HCT116 (cell line): ENCODE measurements at regions not wholly inside any gene's neighbourhood (a gene's known extent, or its start where the extent isn't known, plus 50 kb on each side); places are given as distances from the start of the nearest gene placed in this dataset.

Source experiments
- ATAC-seq: fragments of 200-7000 bp; cut with Tn5 transposase; 2 replicates; pipeline ENCODE4 v1.9.1; 2020; ENCODE audit warnings: mild to moderate bottlenecking, moderate library complexity
- BruUV-seq: library from RNA; stranded (reverse); fragments of 400-500 nt; replicated peaks from 2 replicates; lab custom pipeline; 2021; lab: Mats Ljungman, UMichigan
- CTCF ChIA-PET: fragments of 300-600 bp; sonication (Branson Sonifier 250); formaldehyde crosslinking; loops from one replicate; lab custom pipeline; 2021; ENCODE audit warnings: antibody characterized with exemption; lab: Charles Lee
- POLR2A ChIA-PET: fragments of 300-600, 350-600 bp; sonication (Branson Sonifier 250); formaldehyde crosslinking; loops from one replicate; lab custom pipeline; 2021; ENCODE audit warnings: antibody characterized with exemption; lab: Charles Lee
- RAD21 ChIA-PET, 2 experiments: fragments of 300-600 bp; sonication (Branson Sonifier 250); formaldehyde crosslinking; loops; one replicate each; lab custom pipeline; 2023; ENCODE audit warnings: low total read pairs in 2 of 2; ENCODE audit not compliant: uncharacterized antibody in 2 of 2, unreplicated experiment in 2 of 2, low non-redundant PET in 1 of 2; lab: Charles Lee
- DNase-seq: peaks from one replicate; pipeline ENCODE4 v3.0.0-alpha.2; 2010; ENCODE audit warnings: low read depth, low spot score
- H2AFZ ChIP-seq: fragments of 200-600 bp; shearing (Covaris generic), sonication (generic); 2 replicates; pipeline ENCODE4 v1.6.1; 2017; ENCODE audit warnings: low read depth, mixed run types, mixed read lengths, antibody characterized with exemption, low read length; ENCODE audit not compliant: poor library complexity, severe bottlenecking
- H3K27ac ChIP-seq: 2 replicates; pipeline ENCODE4 v1.5.1; 2012; ENCODE audit warnings: low read depth, low read length
- H3K27me3 ChIP-seq: fragments of 200-600 bp; sonication (generic); 2 replicates; pipeline ENCODE4 v1.6.1; 2016; ENCODE audit warnings: mixed run types, low read length, mixed read lengths; ENCODE audit not compliant: insufficient read depth
- H3K36me3 ChIP-seq, 2 experiments: fragments of 200-500 bp in 1 of 2; fragments of 200-600 bp in 1 of 2; sonication (Bioruptor generic) in 1 of 2; sonication (generic) in 1 of 2; 2 replicates each; pipeline versions ENCODE4 v1.5.1 to v1.6.1; 2014 to 2016; ENCODE audit warnings: low read length in 2 of 2, inconsistent platforms in 1 of 2, mixed read lengths in 1 of 2, mixed run types in 1 of 2; ENCODE audit not compliant: insufficient read depth in 2 of 2, control insufficient read depth in 1 of 2
- H3K4me1 ChIP-seq, 2 experiments: fragments of 200-600 bp in 1 of 2; sonication (generic) in 1 of 2; 2 replicates each; pipeline versions ENCODE4 v1.5.1 to v1.6.1; 2012 to 2017; ENCODE audit warnings: low read length in 2 of 2, inconsistent platforms in 1 of 2, mild to moderate bottlenecking in 1 of 2, mixed read lengths in 1 of 2, mixed run types in 1 of 2, moderate library complexity in 1 of 2; ENCODE audit not compliant: insufficient read depth in 2 of 2, control insufficient read depth in 1 of 2
- H3K4me2 ChIP-seq: fragments of 200-600 bp; sonication (generic); 2 replicates; pipeline ENCODE4 v1.6.1; 2017; ENCODE audit warnings: mixed run types, low read length, mixed read lengths
- H3K4me3 ChIP-seq, 2 experiments: fragments of 200-600 bp in 1 of 2; sonication (generic) in 1 of 2; replicated peaks in 1 of 2; 2 replicates each; pipeline ENCODE4 v1.5.1; 2011 to 2016; ENCODE audit warnings: low read length in 2 of 2, control low read depth in 1 of 2, low read depth in 1 of 2, mild to moderate bottlenecking in 1 of 2, mixed read lengths in 1 of 2, mixed run types in 1 of 2
- H3K79me2 ChIP-seq: fragments of 200-600 bp; sonication (generic); 2 replicates; pipeline ENCODE4 v1.6.1; 2017; ENCODE audit warnings: mild to moderate bottlenecking, mixed run types, low read length, moderate library complexity, mixed read lengths; ENCODE audit not compliant: insufficient read depth
- H3K9ac ChIP-seq: fragments of 200-600 bp; sonication (generic); 2 replicates; pipeline ENCODE4 v1.6.1; 2016; ENCODE audit warnings: low read length, mixed read lengths
- H3K9me2 ChIP-seq: fragments of 200-600 bp; sonication (generic), shearing (Covaris generic); 2 replicates; pipeline ENCODE4 v1.6.1; 2017; ENCODE audit warnings: mixed run types, mild to moderate bottlenecking, moderate library complexity; ENCODE audit not compliant: insufficient read depth
- H3K9me3 ChIP-seq, 2 experiments: fragments of 200-500 bp in 1 of 2; fragments of 200-600 bp in 1 of 2; sonication (Bioruptor generic) in 1 of 2; sonication (generic) in 1 of 2; 2 replicates each; pipeline ENCODE4 v1.6.1; 2014 to 2017; ENCODE audit warnings: low read length in 2 of 2, mixed read lengths in 2 of 2, inconsistent platforms in 1 of 2, low read depth in 1 of 2, mild to moderate bottlenecking in 1 of 2, mixed run types in 1 of 2, moderate library complexity in 1 of 2; ENCODE audit not compliant: control insufficient read depth in 1 of 2, insufficient read depth in 1 of 2
- H4K20me1 ChIP-seq: fragments of 200-600 bp; sonication (generic), shearing (Covaris generic); 2 replicates; pipeline ENCODE4 v1.6.1; 2017; ENCODE audit warnings: mixed run types, mild to moderate bottlenecking, moderate library complexity; ENCODE audit not compliant: insufficient read depth
- CTCF ChIP-seq, 3 experiments: fragments of 200-600 bp in 1 of 3; sonication (generic) in 1 of 3; IDR thresholded peaks in 2 of 3; conservative IDR thresholded peaks in 1 of 3; 2 replicates each; pipeline ENCODE4 v1.5.1; 2012 to 2017; ENCODE audit warnings: low read depth in 2 of 3, low read length in 2 of 3, antibody characterized with exemption in 1 of 3, borderline replicate concordance in 1 of 3, control low read depth in 1 of 3, mild to moderate bottlenecking in 1 of 3, mixed read lengths in 1 of 3, mixed run types in 1 of 3, moderate library complexity in 1 of 3; ENCODE audit not compliant: insufficient read depth in 1 of 3
- EZH2phosphoT487 ChIP-seq: fragments of 200-600 bp; IDR thresholded peaks from 2 replicates; pipeline ENCODE4 v1.6.1; 2018; ENCODE audit warnings: antibody characterized with exemption, borderline replicate concordance
- POLR2A ChIP-seq: IDR thresholded peaks from 2 replicates; pipeline ENCODE4 v1.7.0; 2011; ENCODE audit warnings: borderline replicate concordance; ENCODE audit not compliant: insufficient read depth, insufficient read length; ENCODE audit errors: extremely low read depth
- POLR2AphosphoS5 ChIP-seq: IDR thresholded peaks from 2 replicates; pipeline ENCODE4 v1.6.1; 2011; ENCODE audit warnings: mild to moderate bottlenecking, low read depth, low read length, moderate library complexity
- TCF7L2 ChIP-seq: IDR thresholded peaks from 2 replicates; pipeline ENCODE4 v1.7.0; 2011; ENCODE audit warnings: borderline replicate concordance, inconsistent platforms; ENCODE audit not compliant: insufficient read depth, insufficient read length; ENCODE audit errors: extremely low read depth
- ZFX ChIP-seq: fragments of 450-650 bp; IDR thresholded peaks from 2 replicates; pipeline ENCODE4 v1.6.1; 2017
- ZNF274 ChIP-seq: fragments of 200-500 bp; sonication (Bioruptor generic); IDR thresholded peaks from 2 replicates; pipeline ENCODE4 v1.6.1; 2014; ENCODE audit warnings: mild to moderate bottlenecking, low read depth, low read length, inconsistent platforms
- intact Hi-C: fragments of 100-400 bp; cut with micrococcal nuclease; formaldehyde crosslinking; loops from 2 replicates; pipeline ENCODE4 v1.10.0; 2022

DNA sequence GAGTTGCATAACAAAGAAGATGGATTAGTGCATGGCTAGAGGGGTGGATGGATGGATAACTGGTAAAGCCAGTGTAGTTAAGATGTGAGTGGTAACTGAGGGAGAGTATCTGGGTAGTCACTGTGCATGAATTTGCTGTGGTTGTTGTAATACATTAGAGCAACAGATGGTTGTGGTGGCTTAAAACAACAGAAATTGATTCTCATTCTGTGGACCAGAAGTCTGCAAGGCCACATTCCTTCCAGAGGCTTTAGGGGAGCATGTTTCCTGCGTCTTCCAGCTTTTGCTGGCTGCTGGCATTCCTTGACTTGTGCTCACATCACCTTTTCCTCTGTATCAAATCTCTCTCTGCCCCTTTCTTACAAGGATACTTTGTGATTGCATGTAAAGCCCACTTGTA is 155.4 kb downstream of the ASB1 start (continued):
- no peak for TF ChIP-seq CTCF (IDR thresholded peaks at IDR 0.05 in 2 of 3, conservative IDR thresholded peaks at IDR 0.05 in 1 of 3; ENCODE audit: borderline replicate concordance in 1 of 3, insufficient read depth in 1 of 3, low read depth in 2 of 3, low read length in 2 of 3)
- TF ChIP-seq POLR2A, result no peak
- TF ChIP-seq ZNF274, result no peak
- TF ChIP-seq EZH2phosphoT487, result no peak
- TF ChIP-seq POLR2AphosphoS5, result no peak

- Histone ChIP-seq H3K27me3 (no peaks in the 10 kb centered on the region), H3K9me3 (no peaks in the 10 kb centered on the region), H3K4me1 (peaks cover 0 to 6% of the 10 kb centered on the region in 2 experiments; a peak in 1 of 4 replicates), H3K9ac (no peak overlapping the region), H4K20me1 (no peaks in the 10 kb centered on the region), H3K27ac (no peak overlapping the region), H3K36me3 (no peaks in the 10 kb centered on the region), H3K4me2 (no peak overlapping the region), H3K79me2 (no peaks in the 10 kb centered on the region), H2AFZ (no peak overlapping the region), H3K4me3 (no peak overlapping the region), H3K9me2 (no peaks in the 10 kb centered on the region)
- DNase-seq, result no peak
- RAD21 ChIA-PET, result no interaction called here
- CTCF ChIA-PET, result no interaction called here
- TF ChIP-seq TCF7L2 (no peak), ZFX (no peak)
- BruUV-seq, result no TSS peak
- POLR2A ChIA-PET, result no interaction called here
- intact Hi-C loops, result no loop called here
- ATAC-seq, result no peak
These were observed 157.9 kb downstream of the ASB1 start for GRCh38 chr2:238584617-238585016.
